Adrenal gland (tissue), 9 donors: ENCODE measurements at regions not wholly inside any gene's neighbourhood (a gene's known extent, or its start where the extent isn't known, plus 50 kb on each side); places are given as distances from the start of the nearest gene placed in this dataset.
A peak's percentile ranks its signal among the peaks of the same experiment; 100 is the strongest.

Experiments
- DNase-seq, 7 donors: peaks; one replicate each; pipeline ENCODE4 v3.0.0-alpha.2; 2019 to 2020
- H3K27ac ChIP-seq, 5 donors: fragments of 200-600 bp; sonication (generic) in 4 of 5; 1 replicate in 3 of 5; 2 replicates in 2 of 5; pipeline versions ENCODE4 v1.5.1 to v1.8.0; 2016 to 2020; ENCODE audit warnings: mild to moderate bottlenecking in 1 of 5
- H3K27me3 ChIP-seq: fragments of 200-600 bp; 2 replicates; pipeline ENCODE4 v1.8.0; 2021
- H3K36me3 ChIP-seq, 2 donors: fragments of 200-600 bp; replicated peaks in 1 of 2; 1 replicate in 1 of 2; 2 replicates in 1 of 2; pipeline versions ENCODE4 v1.5.1 to v1.8.0; 2018 to 2022
- H3K4me1 ChIP-seq, 2 donors: fragments of 200-600 bp; replicated peaks in 1 of 2; 1 replicate in 1 of 2; 2 replicates in 1 of 2; pipeline versions ENCODE4 v1.5.1 to v1.8.0; 2018 to 2021
- H3K4me3 ChIP-seq, 4 donors: fragments of 200-600 bp; sonication (generic) in 3 of 4; one replicate each; pipeline ENCODE4 v1.5.1; 2016 to 2018
- H3K9me3 ChIP-seq, 3 donors: fragments of 200-600 bp; sonication (generic) in 1 of 3; replicated peaks in 1 of 3; 1 replicate in 2 of 3; 2 replicates in 1 of 3; pipeline versions ENCODE4 v1.5.1 to v1.8.0; 2016 to 2021
- POLR2A ChIP-seq, 2 donors: fragments of 450-650 bp; IDR thresholded peaks; one replicate each; pipeline ENCODE4 v1.6.1; 2017; ENCODE audit warnings: antibody characterized with exemption in 2 of 2, mild to moderate bottlenecking in 2 of 2, moderate library complexity in 1 of 2
- WGBS, 4 donors: extraction: QIAGEN DNeasy Blood & Tissue Kit in 2 of 4; methylation state at CpG; one replicate each; pipeline versions ENCODE4 v1.1.5 to v1.1.7; 2013 to 2017; 5-methylcytosine and 5-hydroxymethylcytosine counted together
- intact Hi-C, 2 donors: fragments of 100-400 bp; cut with DNase I; formaldehyde crosslinking; loops; one replicate each; pipeline versions ENCODE4 v1.14.1 to v1.15.0; 2022 to 2023
- TF ChIP-seq, protein P1 (sequence below), 6 experiments: fragments of 450-650 bp in 4 of 6; fragments of 200-600 bp in 2 of 6; sonication (generic) in 1 of 6; IDR thresholded peaks; 1 replicate in 5 of 6; 2 replicates in 1 of 6; pipeline versions ENCODE4 v1.5.1 to v1.8.0; 2016 to 2021; ENCODE audit warnings: antibody characterized with exemption in 6 of 6, mild to moderate bottlenecking in 2 of 6, moderate library complexity in 1 of 6
- donor health status: healthy with polysubstance abuse.
- donor health status: Bipolar disorder and iron deficiency.
- donor health status: DM: yes; HTN: yes; CAD: no.
- donor health status: DM: no; HTN: no; CAD: no.
- donor health status: DM: no; HTN: no; CAD: no.

DNA sequence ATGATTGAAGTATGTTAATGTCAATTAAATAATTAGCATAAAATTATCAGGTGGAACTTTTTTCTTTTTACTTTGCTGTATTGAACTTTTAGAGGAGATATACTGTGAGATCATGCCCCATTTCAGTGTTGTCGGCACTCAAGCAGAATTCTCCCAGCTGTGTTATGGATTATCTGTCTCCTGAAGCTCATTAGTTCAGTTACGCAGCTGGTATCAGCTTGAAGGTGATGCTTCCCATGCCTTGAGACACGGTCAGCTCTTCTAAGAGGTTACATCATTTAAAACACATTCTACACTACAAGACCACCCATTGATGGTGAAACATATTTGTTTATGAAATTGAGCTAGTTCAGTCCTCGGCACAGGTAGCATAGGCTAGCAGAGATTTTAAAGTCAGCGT lies 68.9 kb upstream of the PHACTR2 start:
- Histone ChIP-seq H3K36me3 (no peaks in the 10 kb centered on the region), H3K4me1 (peaks cover 6 to 19% of the 10 kb centered on the region in 2 donors), H3K4me3 (no peak overlapping the region), H3K27me3 (no peaks in the 10 kb centered on the region), H3K27ac (no peak overlapping the region), H3K9me3 (no peaks in the 10 kb centered on the region)
- DNase-seq = no peak
- WGBS, 4 donors = 85 to 96% (median 95%) methylated on average over 5 of the region's 5 CpGs
- TF ChIP-seq, protein P1, sequence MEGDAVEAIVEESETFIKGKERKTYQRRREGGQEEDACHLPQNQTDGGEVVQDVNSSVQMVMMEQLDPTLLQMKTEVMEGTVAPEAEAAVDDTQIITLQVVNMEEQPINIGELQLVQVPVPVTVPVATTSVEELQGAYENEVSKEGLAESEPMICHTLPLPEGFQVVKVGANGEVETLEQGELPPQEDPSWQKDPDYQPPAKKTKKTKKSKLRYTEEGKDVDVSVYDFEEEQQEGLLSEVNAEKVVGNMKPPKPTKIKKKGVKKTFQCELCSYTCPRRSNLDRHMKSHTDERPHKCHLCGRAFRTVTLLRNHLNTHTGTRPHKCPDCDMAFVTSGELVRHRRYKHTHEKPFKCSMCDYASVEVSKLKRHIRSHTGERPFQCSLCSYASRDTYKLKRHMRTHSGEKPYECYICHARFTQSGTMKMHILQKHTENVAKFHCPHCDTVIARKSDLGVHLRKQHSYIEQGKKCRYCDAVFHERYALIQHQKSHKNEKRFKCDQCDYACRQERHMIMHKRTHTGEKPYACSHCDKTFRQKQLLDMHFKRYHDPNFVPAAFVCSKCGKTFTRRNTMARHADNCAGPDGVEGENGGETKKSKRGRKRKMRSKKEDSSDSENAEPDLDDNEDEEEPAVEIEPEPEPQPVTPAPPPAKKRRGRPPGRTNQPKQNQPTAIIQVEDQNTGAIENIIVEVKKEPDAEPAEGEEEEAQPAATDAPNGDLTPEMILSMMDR (IDR thresholded peaks at IDR 0.05) = no peak
- no peak for TF ChIP-seq POLR2A (IDR thresholded peaks at IDR 0.05)
- intact Hi-C loops = loop anchor here (10.0 kb wide), 2 partner anchors 46 to 66 kb away; partner anchors contain the start of gene PHACTR2 (in 1 of the 2)

DNA sequence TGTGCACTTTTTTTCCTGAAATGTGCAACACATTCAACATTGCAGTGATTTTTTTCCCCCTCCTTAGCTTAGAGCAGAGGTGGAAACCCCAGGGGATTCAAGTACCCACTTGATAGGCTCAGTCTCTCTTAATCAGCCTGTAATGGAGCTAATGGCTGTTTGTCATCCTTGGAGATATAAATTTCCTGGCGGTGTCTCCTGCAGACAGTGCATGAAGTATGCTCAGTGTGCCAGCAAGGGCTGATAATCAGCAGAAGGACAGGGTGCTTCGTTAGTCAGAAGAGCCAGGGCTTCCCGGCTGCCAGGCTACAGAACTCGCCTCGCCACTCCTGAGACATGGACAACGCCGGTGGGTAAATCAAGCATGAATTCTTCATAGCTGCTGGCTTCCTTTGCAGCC lies 69.8 kb upstream of the PHACTR2 start:
- no peaks in the 10 kb centered on the region for H3K9me3 ChIP-seq
- peak; percentile 33 to 69 (median 63) for DNase-seq
- H3K27me3 ChIP-seq = no peaks in the 10 kb centered on the region
- no peaks in the 10 kb centered on the region for H3K36me3 ChIP-seq
- intact Hi-C loops = loop anchor here (10.0 kb wide), 2 partner anchors 47 to 67 kb away; partner anchors contain the start of gene PHACTR2 (in 1 of the 2)
- peaks cover 6 to 19% of the 10 kb centered on the region in 2 donors for H3K4me1 ChIP-seq
- 27 to 38% (median 31%) methylated on average over 6 to 7 of the region's 7 CpGs for WGBS, 4 donors
- peak in 1 of 2 donors; percentile 39 for TF ChIP-seq POLR2A (IDR thresholded peaks at IDR 0.05)
- TF ChIP-seq, protein P1 (IDR thresholded peaks at IDR 0.05) = no peak
- H3K4me3 ChIP-seq = peak overlapping the region in 1 of 4 donors; percentile 40
- peak overlapping the region in 1 of 5 donors; percentile 45 for H3K27ac ChIP-seq

DNA sequence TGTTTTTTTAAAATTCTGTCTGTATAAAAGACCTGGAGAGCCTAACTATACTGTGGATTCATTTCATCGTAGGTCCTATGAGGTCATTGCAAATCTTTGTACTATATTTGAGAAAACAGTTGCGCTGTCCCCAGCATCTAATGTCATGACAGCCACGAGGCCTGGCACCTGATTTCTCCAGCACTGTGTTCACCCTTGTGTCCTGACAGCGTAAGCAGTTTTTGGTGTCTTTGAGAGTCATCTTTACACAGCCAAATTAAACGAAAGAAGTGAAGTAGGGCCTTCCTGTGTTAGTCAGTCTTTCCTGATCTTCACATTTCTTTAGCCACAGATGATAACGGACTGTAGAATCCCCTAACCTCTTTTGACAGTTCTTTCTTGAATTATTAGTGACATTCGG lies 70.6 kb upstream of the PHACTR2 start:
- Histone ChIP-seq H3K4me1 (peaks cover 6 to 19% of the 10 kb centered on the region in 2 donors), H3K9me3 (no peaks in the 10 kb centered on the region), H3K36me3 (no peaks in the 10 kb centered on the region), H3K27me3 (no peaks in the 10 kb centered on the region), H3K27ac (no peak overlapping the region), H3K4me3 (no peak overlapping the region)
- intact Hi-C loops = loop anchor here (10.0 kb wide), 2 partner anchors 48 to 68 kb away; partner anchors contain the start of gene PHACTR2 (in 1 of the 2)
- DNase-seq = no peak
- WGBS, 4 donors = 49 to 66% (median 59%) methylated on average over 7 of the region's 7 CpGs
- TF ChIP-seq, protein P1 (IDR thresholded peaks at IDR 0.05) = no peak
- no peak for TF ChIP-seq POLR2A (IDR thresholded peaks at IDR 0.05)

DNA sequence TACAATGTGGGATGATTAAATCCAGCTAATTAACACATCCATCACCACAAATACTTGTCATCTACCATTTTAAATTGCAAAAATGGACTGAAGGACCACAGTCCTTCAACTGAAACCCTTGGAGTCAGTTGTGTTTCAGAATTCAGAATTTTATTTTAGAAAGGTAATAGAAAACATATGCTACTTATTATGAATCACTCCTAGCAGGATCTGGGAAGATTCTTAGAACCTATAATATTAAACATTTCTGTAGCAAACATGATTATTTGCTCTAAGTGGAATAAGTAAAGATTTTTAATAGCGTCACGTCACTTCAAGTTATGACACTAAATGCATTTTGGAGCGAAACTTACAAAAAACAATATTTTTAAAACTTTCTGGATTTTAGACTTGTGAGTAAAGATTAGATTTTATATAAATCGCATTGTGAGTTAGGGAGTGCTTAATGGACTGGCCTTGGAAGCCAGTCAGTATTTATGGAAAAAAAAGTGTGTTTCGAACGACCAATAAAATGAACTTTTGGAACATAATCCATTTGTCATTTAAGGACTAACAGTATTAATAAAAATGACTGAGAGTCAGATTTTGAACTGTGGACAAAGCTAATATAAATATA lies 71.8 kb upstream of the PHACTR2 start:
- intact Hi-C loops = loop anchor here (10.0 kb wide), 2 partner anchors 49 to 69 kb away; partner anchors contain the start of gene PHACTR2 (in 1 of the 2)
- no peak for TF ChIP-seq POLR2A (IDR thresholded peaks at IDR 0.05)
- Histone ChIP-seq H3K36me3 (no peaks in the 10 kb centered on the region), H3K4me3 (no peak overlapping the region), H3K27ac (no peak overlapping the region), H3K4me1 (peaks cover 6 to 19% of the 10 kb centered on the region in 2 donors), H3K27me3 (no peaks in the 10 kb centered on the region), H3K9me3 (no peaks in the 10 kb centered on the region)
- DNase-seq = no peak
- 94 to 96% (median 95%) methylated on average over 6 of the region's 6 CpGs for WGBS, 4 donors
